H1 (cell line): ENCODE measurements at regions not wholly inside any gene's neighbourhood (a gene's known extent, or its start where the extent isn't known, plus 50 kb on each side); places are given as distances from the start of the nearest gene placed in this dataset.

Experiments used
- CBX8 ChIP-seq: fragments of 300-800, 300-1000 bp; sonication (generic); IDR thresholded peaks from 2 replicates; pipeline ENCODE4 v1.7.1; 2016; ENCODE audit warnings: low read depth, low read length, borderline replicate concordance
- FOSL1 ChIP-seq: IDR thresholded peaks from 2 replicates; pipeline ENCODE4 v1.6.1; 2011; ENCODE audit warnings: mild to moderate bottlenecking, low read depth, low read length, moderate library complexity; ENCODE audit not compliant: insufficient read depth
- GABPA ChIP-seq: IDR thresholded peaks from 2 replicates; pipeline ENCODE4 v1.6.1; 2011; ENCODE audit warnings: mild to moderate bottlenecking, low read length, moderate library complexity, borderline replicate concordance; ENCODE audit not compliant: insufficient read depth
- MAFK ChIP-seq: IDR thresholded peaks from 2 replicates; pipeline ENCODE4 v1.6.1; 2012; ENCODE audit warnings: low read depth, mild to moderate bottlenecking, improper control_type of control experiment, low read length
- RAD21 ChIP-seq, 2 experiments: IDR thresholded peaks in 1 of 2; conservative IDR thresholded peaks in 1 of 2; 2 replicates each; pipeline ENCODE4 v1.6.1; 2011; ENCODE audit warnings: low read depth in 2 of 2, low read length in 2 of 2, improper control_type of control experiment in 1 of 2, inconsistent platforms in 1 of 2, mild to moderate bottlenecking in 1 of 2, moderate library complexity in 1 of 2
- RFX5 ChIP-seq: IDR thresholded peaks from 2 replicates; pipeline ENCODE4 v1.6.1; 2011; ENCODE audit warnings: low read depth, low read length, improper control_type of control experiment, borderline replicate concordance
- TEAD4 ChIP-seq: IDR thresholded peaks from 2 replicates; pipeline ENCODE4 v1.6.1; 2012; ENCODE audit warnings: low read depth, low read length, inconsistent platforms, mixed read lengths
- YY1 ChIP-seq: IDR thresholded peaks from 2 replicates; pipeline ENCODE4 v1.6.1; 2011; ENCODE audit warnings: low read depth, mild to moderate bottlenecking, low read length
- TF ChIP-seq, protein P1 (sequence below): fragments of 300-600 bp; sonication (generic); IDR thresholded peaks from 2 replicates; pipeline ENCODE4 v1.7.1; 2012; ENCODE audit warnings: low read length, moderate library complexity, mild to moderate bottlenecking, inconsistent platforms; ENCODE audit not compliant: insufficient replicate concordance

DNA sequence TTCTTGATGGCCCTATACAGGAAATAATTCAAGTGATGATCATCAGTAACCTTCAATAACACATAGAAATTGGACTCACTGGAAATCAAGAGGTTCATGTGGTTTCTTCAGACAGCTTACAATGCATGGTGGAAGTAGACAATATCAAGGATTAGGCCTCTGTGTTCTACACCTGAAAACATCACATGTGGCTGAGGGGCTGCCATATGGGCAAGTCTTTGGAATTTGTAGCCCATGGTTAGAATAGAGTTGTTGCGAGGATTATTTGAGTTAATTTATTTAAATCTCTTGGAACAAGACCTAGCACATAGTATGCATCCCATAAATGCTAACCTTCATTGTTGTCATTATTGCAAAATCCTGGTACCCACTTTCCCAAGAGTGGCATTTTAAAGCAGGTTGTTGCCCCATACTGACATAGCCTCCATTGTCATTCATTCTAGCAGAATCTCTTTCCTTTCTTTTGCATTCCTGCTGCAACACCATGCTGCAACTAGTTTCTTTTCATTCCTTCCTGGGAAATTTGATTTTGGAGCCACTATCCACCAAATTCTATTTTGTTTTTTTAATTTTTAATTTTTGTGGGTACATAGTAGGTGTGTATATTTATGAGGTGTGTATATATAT lies 352.7 kb upstream of the NAV3 start (continued):
- TF ChIP-seq, protein P1, sequence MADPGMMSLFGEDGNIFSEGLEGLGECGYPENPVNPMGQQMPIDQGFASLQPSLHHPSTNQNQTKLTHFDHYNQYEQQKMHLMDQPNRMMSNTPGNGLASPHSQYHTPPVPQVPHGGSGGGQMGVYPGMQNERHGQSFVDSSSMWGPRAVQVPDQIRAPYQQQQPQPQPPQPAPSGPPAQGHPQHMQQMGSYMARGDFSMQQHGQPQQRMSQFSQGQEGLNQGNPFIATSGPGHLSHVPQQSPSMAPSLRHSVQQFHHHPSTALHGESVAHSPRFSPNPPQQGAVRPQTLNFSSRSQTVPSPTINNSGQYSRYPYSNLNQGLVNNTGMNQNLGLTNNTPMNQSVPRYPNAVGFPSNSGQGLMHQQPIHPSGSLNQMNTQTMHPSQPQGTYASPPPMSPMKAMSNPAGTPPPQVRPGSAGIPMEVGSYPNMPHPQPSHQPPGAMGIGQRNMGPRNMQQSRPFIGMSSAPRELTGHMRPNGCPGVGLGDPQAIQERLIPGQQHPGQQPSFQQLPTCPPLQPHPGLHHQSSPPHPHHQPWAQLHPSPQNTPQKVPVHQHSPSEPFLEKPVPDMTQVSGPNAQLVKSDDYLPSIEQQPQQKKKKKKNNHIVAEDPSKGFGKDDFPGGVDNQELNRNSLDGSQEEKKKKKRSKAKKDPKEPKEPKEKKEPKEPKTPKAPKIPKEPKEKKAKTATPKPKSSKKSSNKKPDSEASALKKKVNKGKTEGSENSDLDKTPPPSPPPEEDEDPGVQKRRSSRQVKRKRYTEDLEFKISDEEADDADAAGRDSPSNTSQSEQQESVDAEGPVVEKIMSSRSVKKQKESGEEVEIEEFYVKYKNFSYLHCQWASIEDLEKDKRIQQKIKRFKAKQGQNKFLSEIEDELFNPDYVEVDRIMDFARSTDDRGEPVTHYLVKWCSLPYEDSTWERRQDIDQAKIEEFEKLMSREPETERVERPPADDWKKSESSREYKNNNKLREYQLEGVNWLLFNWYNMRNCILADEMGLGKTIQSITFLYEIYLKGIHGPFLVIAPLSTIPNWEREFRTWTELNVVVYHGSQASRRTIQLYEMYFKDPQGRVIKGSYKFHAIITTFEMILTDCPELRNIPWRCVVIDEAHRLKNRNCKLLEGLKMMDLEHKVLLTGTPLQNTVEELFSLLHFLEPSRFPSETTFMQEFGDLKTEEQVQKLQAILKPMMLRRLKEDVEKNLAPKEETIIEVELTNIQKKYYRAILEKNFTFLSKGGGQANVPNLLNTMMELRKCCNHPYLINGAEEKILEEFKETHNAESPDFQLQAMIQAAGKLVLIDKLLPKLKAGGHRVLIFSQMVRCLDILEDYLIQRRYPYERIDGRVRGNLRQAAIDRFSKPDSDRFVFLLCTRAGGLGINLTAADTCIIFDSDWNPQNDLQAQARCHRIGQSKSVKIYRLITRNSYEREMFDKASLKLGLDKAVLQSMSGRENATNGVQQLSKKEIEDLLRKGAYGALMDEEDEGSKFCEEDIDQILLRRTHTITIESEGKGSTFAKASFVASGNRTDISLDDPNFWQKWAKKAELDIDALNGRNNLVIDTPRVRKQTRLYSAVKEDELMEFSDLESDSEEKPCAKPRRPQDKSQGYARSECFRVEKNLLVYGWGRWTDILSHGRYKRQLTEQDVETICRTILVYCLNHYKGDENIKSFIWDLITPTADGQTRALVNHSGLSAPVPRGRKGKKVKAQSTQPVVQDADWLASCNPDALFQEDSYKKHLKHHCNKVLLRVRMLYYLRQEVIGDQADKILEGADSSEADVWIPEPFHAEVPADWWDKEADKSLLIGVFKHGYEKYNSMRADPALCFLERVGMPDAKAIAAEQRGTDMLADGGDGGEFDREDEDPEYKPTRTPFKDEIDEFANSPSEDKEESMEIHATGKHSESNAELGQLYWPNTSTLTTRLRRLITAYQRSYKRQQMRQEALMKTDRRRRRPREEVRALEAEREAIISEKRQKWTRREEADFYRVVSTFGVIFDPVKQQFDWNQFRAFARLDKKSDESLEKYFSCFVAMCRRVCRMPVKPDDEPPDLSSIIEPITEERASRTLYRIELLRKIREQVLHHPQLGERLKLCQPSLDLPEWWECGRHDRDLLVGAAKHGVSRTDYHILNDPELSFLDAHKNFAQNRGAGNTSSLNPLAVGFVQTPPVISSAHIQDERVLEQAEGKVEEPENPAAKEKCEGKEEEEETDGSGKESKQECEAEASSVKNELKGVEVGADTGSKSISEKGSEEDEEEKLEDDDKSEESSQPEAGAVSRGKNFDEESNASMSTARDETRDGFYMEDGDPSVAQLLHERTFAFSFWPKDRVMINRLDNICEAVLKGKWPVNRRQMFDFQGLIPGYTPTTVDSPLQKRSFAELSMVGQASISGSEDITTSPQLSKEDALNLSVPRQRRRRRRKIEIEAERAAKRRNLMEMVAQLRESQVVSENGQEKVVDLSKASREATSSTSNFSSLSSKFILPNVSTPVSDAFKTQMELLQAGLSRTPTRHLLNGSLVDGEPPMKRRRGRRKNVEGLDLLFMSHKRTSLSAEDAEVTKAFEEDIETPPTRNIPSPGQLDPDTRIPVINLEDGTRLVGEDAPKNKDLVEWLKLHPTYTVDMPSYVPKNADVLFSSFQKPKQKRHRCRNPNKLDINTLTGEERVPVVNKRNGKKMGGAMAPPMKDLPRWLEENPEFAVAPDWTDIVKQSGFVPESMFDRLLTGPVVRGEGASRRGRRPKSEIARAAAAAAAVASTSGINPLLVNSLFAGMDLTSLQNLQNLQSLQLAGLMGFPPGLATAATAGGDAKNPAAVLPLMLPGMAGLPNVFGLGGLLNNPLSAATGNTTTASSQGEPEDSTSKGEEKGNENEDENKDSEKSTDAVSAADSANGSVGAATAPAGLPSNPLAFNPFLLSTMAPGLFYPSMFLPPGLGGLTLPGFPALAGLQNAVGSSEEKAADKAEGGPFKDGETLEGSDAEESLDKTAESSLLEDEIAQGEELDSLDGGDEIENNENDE: peak; percentile 64
- TF ChIP-seq RAD21 (IDR thresholded peaks at IDR 0.05 in 1 of 2, conservative IDR thresholded peaks at IDR 0.05 in 1 of 2; ENCODE audit: low read depth in 2 of 2, low read length in 2 of 2) (no peak), FOSL1 (no peak), CBX8 (no peak), GABPA (no peak), RFX5 (no peak), YY1 (peak; percentile 35; the same call in 1 of the 2 replicates), TEAD4 (peak; percentile 82), MAFK (no peak)
